ENCODE measurements at regions not wholly inside any gene's neighbourhood (a gene's known extent, or its start where the extent isn't known, plus 50 kb on each side); places are given as distances from the start of the nearest gene placed in this dataset.

DNA sequence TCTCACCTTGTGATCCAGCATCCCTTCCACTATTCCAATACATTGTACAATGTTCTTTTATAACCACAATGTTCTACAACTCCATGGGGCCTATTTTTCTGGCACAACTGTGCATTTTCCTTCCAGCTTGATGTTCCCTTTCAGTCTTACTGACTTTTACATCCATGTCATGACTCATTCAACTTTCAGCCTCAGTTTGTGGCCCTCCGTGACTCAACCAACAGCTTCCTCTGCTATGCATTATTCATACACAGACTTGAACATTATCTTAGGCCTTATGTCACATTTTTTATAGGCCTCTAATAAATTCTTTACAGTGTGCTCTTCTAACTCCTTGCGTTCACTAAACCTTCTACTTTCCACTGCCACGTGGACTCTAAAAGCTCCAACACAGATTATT, 119.4 kb upstream of the PRMT6 start:
- H3K4me3 ChIP-seq (ENCODE audit: low read depth in 1 of 2, low read length in 2 of 2), result no peak overlapping the region
- H3K36me3 ChIP-seq (ENCODE audit: control insufficient read depth in 1 of 2, insufficient read depth in 2 of 2, low read length in 2 of 2), result no peaks in the 10 kb centered on the region
- no peaks in the 10 kb centered on the region for H3K4me1 ChIP-seq (ENCODE audit: control insufficient read depth in 1 of 2, insufficient read depth in 2 of 2, low read length in 2 of 2)

DNA sequence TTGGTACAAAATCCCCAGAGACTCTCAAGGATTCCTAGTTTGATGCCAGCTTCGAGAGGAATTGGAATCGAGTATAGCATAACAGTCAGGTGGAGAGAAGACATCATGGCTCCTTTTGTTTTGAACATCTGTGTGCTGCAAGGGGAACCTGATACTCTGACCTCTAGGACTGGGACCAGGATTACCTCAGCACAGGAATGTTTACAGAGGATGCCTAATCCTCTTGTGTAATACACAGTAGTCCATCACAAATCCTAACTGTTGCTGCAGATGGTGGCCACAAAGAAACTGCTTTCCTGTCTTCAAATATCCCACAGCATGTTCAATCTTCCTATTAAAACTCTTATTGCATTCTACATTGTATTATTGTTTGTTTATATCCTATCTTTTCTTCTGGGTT, 111.8 kb upstream of the PRMT6 start:
- Histone ChIP-seq H3K36me3 (ENCODE audit: control insufficient read depth in 1 of 2, insufficient read depth in 2 of 2, low read length in 2 of 2) (no peaks in the 10 kb centered on the region), H3K27ac (ENCODE audit: low read length) (no peak overlapping the region), H3K4me3 (ENCODE audit: low read depth in 1 of 2, low read length in 2 of 2) (no peak overlapping the region), H3K4me1 (ENCODE audit: control insufficient read depth in 1 of 2, insufficient read depth in 2 of 2, low read length in 2 of 2) (no peaks in the 10 kb centered on the region), H3K27me3 (ENCODE audit: low read depth, low read length) (no peaks in the 10 kb centered on the region), H3K9me3 (ENCODE audit: control insufficient read depth in 1 of 2, low read length in 2 of 2) (no peaks in the 10 kb centered on the region)

More for the DNA sequence above, 119.4 kb upstream of the PRMT6 start:
- no peaks in the 10 kb centered on the region for H3K27me3 ChIP-seq (ENCODE audit: low read depth, low read length)
- no peak overlapping the region for H3K27ac ChIP-seq (ENCODE audit: low read length)
- no peaks in the 10 kb centered on the region for H3K9me3 ChIP-seq (ENCODE audit: control insufficient read depth in 1 of 2, low read length in 2 of 2)

DNA sequence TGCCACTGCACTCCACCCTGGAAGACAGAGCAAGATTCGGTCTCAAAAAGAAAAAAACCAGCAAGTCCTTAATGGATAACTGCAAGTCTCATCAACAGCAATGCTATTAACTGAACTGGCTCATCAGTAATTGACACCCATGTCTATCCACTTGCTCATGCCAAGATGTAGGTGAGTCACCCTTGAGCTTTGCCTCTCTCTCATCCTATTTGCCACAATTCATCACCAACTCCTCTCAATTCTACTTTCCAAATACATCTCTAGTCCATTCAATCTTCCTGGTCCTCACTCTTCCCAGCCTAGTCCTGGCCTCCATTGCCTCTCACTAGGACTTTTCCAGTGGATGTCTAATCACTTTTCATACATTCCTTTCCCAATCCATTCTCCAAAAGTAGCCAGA, 103.7 kb upstream of the PRMT6 start:
- Histone ChIP-seq H3K27ac (ENCODE audit: low read length) (no peak overlapping the region), H3K36me3 (ENCODE audit: control insufficient read depth in 1 of 2, insufficient read depth in 2 of 2, low read length in 2 of 2) (no peaks in the 10 kb centered on the region), H3K9me3 (ENCODE audit: control insufficient read depth in 1 of 2, low read length in 2 of 2) (no peaks in the 10 kb centered on the region), H3K4me3 (ENCODE audit: low read depth in 1 of 2, low read length in 2 of 2) (no peak overlapping the region), H3K27me3 (ENCODE audit: low read depth, low read length) (no peaks in the 10 kb centered on the region), H3K4me1 (ENCODE audit: control insufficient read depth in 1 of 2, insufficient read depth in 2 of 2, low read length in 2 of 2) (no peaks in the 10 kb centered on the region)

DNA sequence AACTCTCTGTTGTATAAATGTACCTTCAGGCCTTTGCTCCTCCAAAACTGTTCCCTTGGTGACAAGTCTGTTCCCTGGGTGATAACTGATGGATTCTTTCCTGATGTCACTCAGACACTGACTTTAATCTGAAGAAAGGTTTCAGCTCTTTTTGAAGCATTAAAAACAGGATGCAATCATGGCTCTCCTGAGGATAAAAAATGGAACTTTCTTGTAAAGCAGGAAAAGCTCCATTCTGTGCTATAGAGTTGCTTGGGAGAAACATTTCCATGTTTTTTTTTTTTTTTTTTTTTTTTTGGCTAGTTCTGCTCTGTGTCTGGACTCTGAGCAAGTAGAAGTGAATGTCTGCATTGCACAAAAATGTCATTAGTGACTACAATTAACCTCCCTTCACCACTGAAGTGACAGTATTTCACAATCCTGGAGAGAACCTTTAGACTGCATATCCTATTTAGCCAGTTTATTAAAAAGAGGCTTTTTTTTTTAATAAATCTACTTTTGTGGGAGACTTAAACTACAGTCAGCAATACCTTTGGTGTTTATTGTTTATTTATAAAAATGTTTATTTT, 101.7 kb upstream of the PRMT6 start:
- H3K27ac ChIP-seq (ENCODE audit: low read length), result no peak overlapping the region
- H3K27me3 ChIP-seq (ENCODE audit: low read depth, low read length), result no peaks in the 10 kb centered on the region
- no peak overlapping the region for H3K4me3 ChIP-seq (ENCODE audit: low read depth in 1 of 2, low read length in 2 of 2)
- no peaks in the 10 kb centered on the region for H3K4me1 ChIP-seq (ENCODE audit: control insufficient read depth in 1 of 2, insufficient read depth in 2 of 2, low read length in 2 of 2)
- no peaks in the 10 kb centered on the region for H3K36me3 ChIP-seq (ENCODE audit: control insufficient read depth in 1 of 2, insufficient read depth in 2 of 2, low read length in 2 of 2)
- no peaks in the 10 kb centered on the region for H3K9me3 ChIP-seq (ENCODE audit: control insufficient read depth in 1 of 2, low read length in 2 of 2)

GRCh38 chr1:106956721-106957120, 99.8 kb upstream of the PRMT6 start:
- Histone ChIP-seq H3K27ac (ENCODE audit: low read length) (no peak overlapping the region), H3K4me1 (ENCODE audit: control insufficient read depth in 1 of 2, insufficient read depth in 2 of 2, low read length in 2 of 2) (no peaks in the 10 kb centered on the region), H3K27me3 (ENCODE audit: low read depth, low read length) (no peaks in the 10 kb centered on the region), H3K4me3 (ENCODE audit: low read depth in 1 of 2, low read length in 2 of 2) (no peak overlapping the region), H3K9me3 (ENCODE audit: control insufficient read depth in 1 of 2, low read length in 2 of 2) (no peaks in the 10 kb centered on the region), H3K36me3 (ENCODE audit: control insufficient read depth in 1 of 2, insufficient read depth in 2 of 2, low read length in 2 of 2) (no peaks in the 10 kb centered on the region)

DNA sequence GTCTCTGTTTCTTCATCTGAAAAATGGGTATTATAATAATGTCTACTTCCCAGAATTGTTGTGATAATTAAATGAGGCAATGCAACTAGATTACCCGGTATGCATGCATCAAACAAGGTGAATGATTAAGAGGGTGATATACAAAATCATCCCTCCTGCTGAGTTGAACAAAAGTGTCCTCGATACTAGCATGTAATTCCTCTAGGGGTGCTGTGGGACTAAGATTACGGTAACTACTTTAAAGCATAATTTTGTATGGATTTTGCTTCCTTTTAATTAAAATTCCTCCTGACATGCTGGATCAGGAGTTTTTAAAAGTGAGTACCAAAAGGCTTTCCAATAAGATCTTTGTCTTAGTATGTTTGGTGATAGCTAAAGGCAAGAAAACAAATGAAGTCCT, 98.7 kb upstream of the PRMT6 start:
- H3K27ac ChIP-seq (ENCODE audit: low read length), result no peak overlapping the region
- no peaks in the 10 kb centered on the region for H3K4me1 ChIP-seq (ENCODE audit: control insufficient read depth in 1 of 2, insufficient read depth in 2 of 2, low read length in 2 of 2)
- no peaks in the 10 kb centered on the region for H3K27me3 ChIP-seq (ENCODE audit: low read depth, low read length)
- H3K9me3 ChIP-seq (ENCODE audit: control insufficient read depth in 1 of 2, low read length in 2 of 2), result no peaks in the 10 kb centered on the region
- H3K4me3 ChIP-seq (ENCODE audit: low read depth in 1 of 2, low read length in 2 of 2), result no peak overlapping the region
- H3K36me3 ChIP-seq (ENCODE audit: control insufficient read depth in 1 of 2, insufficient read depth in 2 of 2, low read length in 2 of 2), result no peaks in the 10 kb centered on the region

DNA sequence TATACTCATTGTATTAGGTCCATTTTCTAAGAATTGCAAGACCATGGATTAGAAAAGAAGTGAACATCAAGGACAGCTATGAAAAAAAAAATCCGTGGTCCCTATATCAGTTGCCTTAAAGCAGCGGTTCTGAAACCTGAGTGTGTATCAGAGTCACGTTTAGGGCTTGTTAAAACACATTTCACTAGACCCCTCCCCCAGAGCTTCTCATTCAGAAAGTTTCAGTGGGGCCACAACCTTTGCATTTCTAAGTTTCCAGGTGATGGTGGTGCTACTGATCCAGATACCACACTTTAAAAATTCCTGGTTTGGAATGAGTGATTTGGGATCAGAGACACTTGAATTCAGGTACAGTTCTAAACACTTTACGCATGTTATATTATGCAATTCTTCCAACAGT, 96.1 kb upstream of the PRMT6 start:
- H3K27ac ChIP-seq (ENCODE audit: low read length), result no peak overlapping the region
- no peaks in the 10 kb centered on the region for H3K36me3 ChIP-seq (ENCODE audit: control insufficient read depth in 1 of 2, insufficient read depth in 2 of 2, low read length in 2 of 2)
- no peaks in the 10 kb centered on the region for H3K27me3 ChIP-seq (ENCODE audit: low read depth, low read length)
- no peak overlapping the region for H3K4me3 ChIP-seq (ENCODE audit: low read depth in 1 of 2, low read length in 2 of 2)
- H3K4me1 ChIP-seq (ENCODE audit: control insufficient read depth in 1 of 2, insufficient read depth in 2 of 2, low read length in 2 of 2), result no peaks in the 10 kb centered on the region
- H3K9me3 ChIP-seq (ENCODE audit: control insufficient read depth in 1 of 2, low read length in 2 of 2), result no peaks in the 10 kb centered on the region

GRCh38 chr1:106961646-106962045, 94.8 kb upstream of the PRMT6 start:
- Histone ChIP-seq H3K27me3 (ENCODE audit: low read depth, low read length) (no peaks in the 10 kb centered on the region), H3K4me1 (ENCODE audit: control insufficient read depth in 1 of 2, insufficient read depth in 2 of 2, low read length in 2 of 2) (no peaks in the 10 kb centered on the region), H3K4me3 (ENCODE audit: low read depth in 1 of 2, low read length in 2 of 2) (no peak overlapping the region)

GRCh38 chr1:106962591-106962990, 93.9 kb upstream of the PRMT6 start:
- Histone ChIP-seq H3K27ac (ENCODE audit: low read length) (no peak overlapping the region), H3K27me3 (ENCODE audit: low read depth, low read length) (no peaks in the 10 kb centered on the region), H3K36me3 (ENCODE audit: control insufficient read depth in 1 of 2, insufficient read depth in 2 of 2, low read length in 2 of 2) (no peaks in the 10 kb centered on the region), H3K4me3 (ENCODE audit: low read depth in 1 of 2, low read length in 2 of 2) (no peak overlapping the region), H3K9me3 (ENCODE audit: control insufficient read depth in 1 of 2, low read length in 2 of 2) (no peaks in the 10 kb centered on the region), H3K4me1 (ENCODE audit: control insufficient read depth in 1 of 2, insufficient read depth in 2 of 2, low read length in 2 of 2) (no peaks in the 10 kb centered on the region)

More at GRCh38 chr1:106961646-106962045, 94.8 kb upstream of the PRMT6 start:
- H3K27ac ChIP-seq (ENCODE audit: low read length), result no peak overlapping the region
- H3K36me3 ChIP-seq (ENCODE audit: control insufficient read depth in 1 of 2, insufficient read depth in 2 of 2, low read length in 2 of 2), result no peaks in the 10 kb centered on the region
- H3K9me3 ChIP-seq (ENCODE audit: control insufficient read depth in 1 of 2, low read length in 2 of 2), result no peaks in the 10 kb centered on the region

GRCh38 chr1:106964495-106964894, 92.0 kb upstream of the PRMT6 start:
- Histone ChIP-seq H3K27me3 (ENCODE audit: low read depth, low read length) (no peaks in the 10 kb centered on the region), H3K4me1 (ENCODE audit: control insufficient read depth in 1 of 2, insufficient read depth in 2 of 2, low read length in 2 of 2) (no peaks in the 10 kb centered on the region), H3K27ac (ENCODE audit: low read length) (no peak overlapping the region), H3K36me3 (ENCODE audit: control insufficient read depth in 1 of 2, insufficient read depth in 2 of 2, low read length in 2 of 2) (no peaks in the 10 kb centered on the region), H3K9me3 (ENCODE audit: control insufficient read depth in 1 of 2, low read length in 2 of 2) (no peaks in the 10 kb centered on the region), H3K4me3 (ENCODE audit: low read depth in 1 of 2, low read length in 2 of 2) (no peak overlapping the region)

GRCh38 chr1:106968644-106969043, 87.8 kb upstream of the PRMT6 start:
- H3K4me3 ChIP-seq (ENCODE audit: low read depth in 1 of 2, low read length in 2 of 2), result no peak overlapping the region
- no peaks in the 10 kb centered on the region for H3K9me3 ChIP-seq (ENCODE audit: control insufficient read depth in 1 of 2, low read length in 2 of 2)
- H3K27ac ChIP-seq (ENCODE audit: low read length), result no peak overlapping the region
- H3K27me3 ChIP-seq (ENCODE audit: low read depth, low read length), result no peaks in the 10 kb centered on the region
- H3K36me3 ChIP-seq (ENCODE audit: control insufficient read depth in 1 of 2, insufficient read depth in 2 of 2, low read length in 2 of 2), result no peaks in the 10 kb centered on the region
- no peaks in the 10 kb centered on the region for H3K4me1 ChIP-seq (ENCODE audit: control insufficient read depth in 1 of 2, insufficient read depth in 2 of 2, low read length in 2 of 2)

- no peaks in the 10 kb centered on the region for H3K27me3 ChIP-seq (ENCODE audit: low read depth, low read length)
Observed at GRCh38 chr1:106969731-106970130, 86.7 kb upstream of the PRMT6 start.

More at GRCh38 chr1:106969731-106970130, 86.7 kb upstream of the PRMT6 start:
- no peak overlapping the region for H3K27ac ChIP-seq (ENCODE audit: low read length)
- no peak overlapping the region for H3K4me3 ChIP-seq (ENCODE audit: low read depth in 1 of 2, low read length in 2 of 2)
- no peaks in the 10 kb centered on the region for H3K36me3 ChIP-seq (ENCODE audit: control insufficient read depth in 1 of 2, insufficient read depth in 2 of 2, low read length in 2 of 2)
- H3K9me3 ChIP-seq (ENCODE audit: control insufficient read depth in 1 of 2, low read length in 2 of 2), result no peaks in the 10 kb centered on the region
- no peaks in the 10 kb centered on the region for H3K4me1 ChIP-seq (ENCODE audit: control insufficient read depth in 1 of 2, insufficient read depth in 2 of 2, low read length in 2 of 2)
